SKM-1 treated with dmso at 0.1 percent for 144 hours (cell line): ENCODE measurements at regions not wholly inside any gene's neighbourhood (a gene's known extent, or its start where the extent isn't known, plus 50 kb on each side); places are given as distances from the start of the nearest gene placed in this dataset.

Experiments used
- DNase-seq: peaks from one replicate; lab custom pipeline; 2025; ENCODE audit not compliant: unreplicated experiment; lab: John Stamatoyannopoulos, UW

DNA sequence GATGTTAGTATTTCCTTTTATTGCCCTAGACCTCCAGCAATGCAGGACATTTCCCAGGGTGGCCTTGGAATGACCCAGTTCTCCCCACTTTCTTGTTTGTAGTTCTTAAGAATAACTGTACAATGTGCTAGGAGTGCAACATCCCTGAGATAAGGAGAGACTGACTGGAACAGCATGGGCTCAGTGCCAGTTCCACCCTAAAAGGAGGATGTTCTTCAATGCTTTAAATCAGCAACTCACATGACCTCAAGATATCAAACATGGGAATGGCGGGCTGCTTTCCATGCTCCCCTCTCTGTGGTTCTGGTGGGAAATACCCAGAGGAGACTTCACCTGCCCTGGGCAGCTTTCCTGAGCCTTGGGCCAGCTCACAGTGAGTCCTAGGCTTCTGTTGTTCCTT, 766.9 kb upstream of the FBXO33 start:
- DNase-seq, result no peak

GRCh38 chr14:40197344-40197743, 765.1 kb upstream of the FBXO33 start:
- no peak for DNase-seq

DNA sequence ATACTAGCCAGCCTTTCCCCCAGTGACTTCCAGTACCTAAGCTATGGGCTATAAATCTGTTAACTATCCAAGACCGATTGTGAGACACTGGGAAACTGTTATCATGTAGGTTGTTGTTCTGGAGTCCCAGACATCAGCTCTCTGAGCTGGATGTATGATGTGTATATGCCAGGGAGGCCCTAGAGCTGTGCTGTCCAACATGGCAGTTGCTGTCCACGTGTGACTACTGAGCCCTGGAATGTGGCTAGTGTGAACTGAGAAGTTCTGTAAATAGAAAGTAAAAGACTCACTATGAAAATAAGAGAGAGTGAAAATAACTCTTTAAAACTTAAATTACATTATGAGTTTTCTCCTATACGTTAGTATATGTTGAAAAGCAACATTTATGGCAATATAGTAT, 755.8 kb upstream of the FBXO33 start:
- no peak for DNase-seq

GRCh38 chr14:40164083-40164482, 731.9 kb upstream of the FBXO33 start:
- no peak for DNase-seq

GRCh38 chr14:40139657-40140056, 707.4 kb upstream of the FBXO33 start:
- DNase-seq, result no peak

DNA sequence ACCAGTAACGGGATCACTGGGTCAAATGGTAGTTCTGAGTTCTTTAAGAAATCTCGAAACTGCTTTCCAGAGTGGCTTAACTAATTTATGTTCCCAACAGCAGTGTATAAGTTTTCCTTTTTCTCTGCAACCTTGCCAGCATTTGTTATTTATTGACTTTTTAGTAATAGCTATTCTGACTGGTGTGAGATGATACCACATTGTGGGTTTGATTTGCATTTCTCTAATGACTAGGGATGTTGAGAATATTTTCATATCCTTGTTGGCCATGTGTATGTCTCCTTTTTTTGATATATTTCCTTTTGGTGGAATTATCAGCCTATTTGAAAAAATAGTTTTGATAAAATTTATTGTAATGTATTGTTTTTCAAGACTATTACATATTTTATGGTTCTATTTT, 701.2 kb upstream of the FBXO33 start:
- no peak for DNase-seq

DNA sequence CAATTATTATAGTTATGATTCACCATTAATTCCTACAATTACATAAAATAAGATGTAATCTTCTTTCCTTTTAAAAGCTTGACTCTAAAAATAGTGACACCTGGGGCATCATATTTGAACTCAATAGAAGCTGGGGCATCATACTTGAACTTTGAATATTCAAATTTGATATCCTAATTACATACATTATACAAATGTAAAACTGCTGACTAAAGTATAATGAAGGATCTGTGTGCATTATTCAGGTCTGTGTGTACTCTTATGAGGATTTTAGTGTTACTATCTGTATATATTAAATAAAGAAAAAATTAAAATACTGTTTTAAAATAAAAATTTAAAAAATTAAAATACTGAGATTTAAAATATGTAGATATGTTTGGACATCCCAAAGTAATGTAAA, 696.9 kb upstream of the FBXO33 start:
- DNase-seq, result no peak

DNA sequence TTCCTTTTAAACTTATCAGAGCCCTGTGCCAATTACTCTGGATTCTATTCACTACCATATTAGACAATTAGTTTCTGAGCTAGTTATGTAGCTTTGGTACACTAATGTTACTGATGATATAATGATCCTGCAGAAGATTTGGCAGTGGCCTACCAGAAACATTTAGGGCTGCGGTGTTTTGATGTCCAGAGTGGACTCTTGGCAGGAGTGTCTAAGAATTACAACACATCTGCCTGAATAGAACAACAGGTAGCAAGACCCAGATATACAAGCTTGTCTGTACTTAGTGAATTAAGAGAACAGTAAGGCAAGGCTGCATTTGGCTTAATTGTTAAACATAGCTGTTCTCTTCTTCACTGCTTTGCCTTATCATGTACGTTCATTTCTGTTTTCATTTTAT, 691.6 kb upstream of the FBXO33 start:
- DNase-seq, result no peak

GRCh38 chr14:40122968-40123648, 690.9 kb upstream of the FBXO33 start:
- DNase-seq, result no peak

DNA sequence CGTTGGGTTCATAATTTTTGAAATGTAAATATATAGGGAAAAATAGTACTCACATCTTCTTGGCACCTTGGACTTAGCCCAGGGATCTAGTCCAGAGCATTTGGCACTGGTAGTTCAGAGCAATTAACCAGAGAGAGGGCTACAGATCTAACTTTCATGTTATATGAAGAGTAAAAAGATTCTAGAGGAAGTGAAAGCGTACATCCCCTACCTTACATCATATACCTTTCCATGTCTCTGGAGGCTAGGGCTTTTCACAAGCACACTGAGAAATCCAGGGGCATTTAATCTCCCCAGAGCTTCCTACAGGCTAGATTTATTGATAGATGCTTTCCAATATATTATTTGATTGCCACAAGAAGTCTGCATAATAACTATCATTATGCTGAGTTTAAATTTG, 687.5 kb upstream of the FBXO33 start:
- no peak for DNase-seq

GRCh38 chr14:40119321-40119720, 687.1 kb upstream of the FBXO33 start:
- no peak for DNase-seq

DNA sequence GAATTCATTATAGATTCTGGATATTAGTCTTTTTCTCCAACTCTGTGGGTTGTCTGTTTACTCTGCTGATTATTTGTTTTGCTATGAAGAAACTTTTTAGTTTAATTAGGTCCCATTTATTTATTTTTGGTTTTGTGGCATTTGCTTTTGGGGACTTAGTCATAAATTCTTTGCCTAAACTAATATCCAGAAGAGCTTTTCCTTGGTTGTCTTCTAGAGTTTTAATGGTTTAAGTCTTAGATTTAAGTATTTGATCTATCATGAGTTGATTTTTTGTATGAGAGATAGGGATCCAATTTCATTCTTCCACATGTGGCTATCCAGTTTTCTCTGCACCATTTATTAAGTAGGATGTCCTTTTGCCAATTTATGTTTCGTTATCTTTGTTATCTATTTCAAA, 683.4 kb upstream of the FBXO33 start:
- no peak for DNase-seq

GRCh38 chr14:40113671-40114070, 681.4 kb upstream of the FBXO33 start:
- DNase-seq, result no peak

DNA sequence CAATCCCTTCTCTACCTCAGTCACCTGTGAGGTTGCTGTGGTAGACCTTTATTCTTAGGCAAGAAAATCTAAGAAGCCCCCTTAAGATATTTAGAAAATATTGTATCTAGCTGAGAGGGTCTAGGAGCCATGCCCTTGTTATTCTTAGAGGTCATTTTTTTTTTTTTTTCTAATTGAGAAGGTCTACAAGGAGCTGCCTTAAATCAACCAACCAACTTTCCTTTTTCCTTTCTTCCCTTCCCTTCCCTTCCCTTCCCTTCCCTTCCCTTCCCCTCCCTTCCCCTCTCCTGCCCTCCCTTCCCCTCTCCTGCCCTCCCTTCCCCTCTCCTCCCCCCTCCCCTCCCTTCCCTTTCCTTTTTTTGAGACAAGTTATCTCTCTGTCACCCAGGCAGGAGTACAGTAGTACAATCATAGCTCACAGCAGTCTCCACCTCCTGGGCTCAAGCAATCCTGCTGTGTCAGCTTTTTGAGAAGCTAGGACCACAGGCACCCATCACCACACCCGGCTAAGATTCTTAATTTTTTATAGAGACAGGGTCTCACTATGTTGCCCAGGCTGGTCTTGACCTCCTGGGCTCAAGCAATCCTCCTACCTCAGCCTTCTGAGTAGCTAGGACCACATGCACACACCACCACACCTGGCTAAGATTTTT, 668.4 kb upstream of the FBXO33 start:
- no peak for DNase-seq

DNA sequence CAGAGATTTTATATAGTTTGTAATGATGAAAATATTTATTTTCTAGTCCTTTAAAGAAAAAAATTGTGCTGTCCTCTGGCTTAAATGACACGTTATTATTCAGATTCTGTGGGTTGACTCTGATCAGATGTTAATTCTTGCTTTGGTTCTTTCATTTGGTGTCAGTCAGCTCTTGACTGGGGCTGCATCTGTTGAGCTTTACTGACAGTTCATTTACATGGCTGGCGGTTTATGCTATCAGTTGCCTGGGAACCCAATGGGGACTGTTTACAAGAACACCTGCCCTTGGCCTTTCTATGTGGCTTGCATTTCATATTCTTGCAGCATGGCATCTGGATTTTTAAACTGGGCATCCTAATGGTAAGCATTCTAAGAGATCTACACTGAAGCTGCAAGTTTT, 667.1 kb upstream of the FBXO33 start:
- DNase-seq, result no peak

DNA sequence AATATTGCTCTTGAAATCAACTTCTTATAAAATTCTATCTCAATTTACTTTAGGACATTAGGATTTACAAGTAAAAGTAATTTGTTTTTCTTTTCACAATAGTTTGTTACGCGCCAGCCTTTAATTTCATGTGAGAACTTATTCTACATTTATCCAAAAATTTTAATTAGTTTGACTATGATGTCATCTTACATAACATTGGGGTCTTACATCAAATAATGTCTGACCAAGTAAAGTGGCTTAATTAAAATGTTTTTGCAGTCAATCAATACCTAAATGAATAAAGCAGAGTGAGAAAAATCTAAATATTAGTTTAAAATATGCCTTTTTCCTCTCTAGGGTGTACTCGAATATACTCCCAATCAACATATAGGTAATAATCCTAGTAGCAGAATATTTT, 666.2 kb upstream of the FBXO33 start:
- DNase-seq, result no peak

GRCh38 chr14:40096968-40097367, 664.7 kb upstream of the FBXO33 start:
- DNase-seq, result no peak

DNA sequence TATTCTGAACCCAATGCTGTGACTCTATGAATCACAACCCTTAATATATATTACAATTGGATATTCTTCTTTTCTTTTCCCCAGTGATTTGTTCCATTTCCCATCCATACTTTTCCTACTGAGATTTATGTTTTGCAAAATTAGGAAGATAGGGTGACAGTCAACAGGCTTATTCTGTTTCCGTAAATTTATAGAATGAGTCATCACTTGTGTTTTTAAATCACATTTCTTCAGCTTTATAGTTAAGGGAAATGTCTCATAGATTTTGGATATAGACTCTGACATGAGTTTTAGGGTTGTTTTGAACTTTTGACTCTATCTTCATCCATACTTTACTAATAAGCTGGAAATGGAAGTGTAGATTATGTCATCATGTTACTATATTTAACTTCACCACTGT, 661.6 kb upstream of the FBXO33 start:
- DNase-seq, result no peak

- no peak for DNase-seq
Measured at GRCh38 chr14:40074169-40074568, 641.9 kb upstream of the FBXO33 start.

GRCh38 chr14:40072175-40072574, 639.9 kb upstream of the FBXO33 start:
- DNase-seq, result no peak

GRCh38 chr14:40058901-40059897, 627.0 kb upstream of the FBXO33 start:
- DNase-seq, result no peak

- no peak for DNase-seq
Measured at GRCh38 chr14:40053416-40053815, 621.2 kb upstream of the FBXO33 start.
